LNCAP (cell line): ENCODE measurements at regions not wholly inside any gene's neighbourhood (a gene's known extent, or its start where the extent isn't known, plus 50 kb on each side); places are given as distances from the start of the nearest gene placed in this dataset.

Experiments used
- CTCF ChIP-seq: fragments of 450-650 bp; IDR thresholded peaks from 2 replicates; pipeline ENCODE4 v1.5.1; 2017; ENCODE audit warnings: mild to moderate bottlenecking

DNA sequence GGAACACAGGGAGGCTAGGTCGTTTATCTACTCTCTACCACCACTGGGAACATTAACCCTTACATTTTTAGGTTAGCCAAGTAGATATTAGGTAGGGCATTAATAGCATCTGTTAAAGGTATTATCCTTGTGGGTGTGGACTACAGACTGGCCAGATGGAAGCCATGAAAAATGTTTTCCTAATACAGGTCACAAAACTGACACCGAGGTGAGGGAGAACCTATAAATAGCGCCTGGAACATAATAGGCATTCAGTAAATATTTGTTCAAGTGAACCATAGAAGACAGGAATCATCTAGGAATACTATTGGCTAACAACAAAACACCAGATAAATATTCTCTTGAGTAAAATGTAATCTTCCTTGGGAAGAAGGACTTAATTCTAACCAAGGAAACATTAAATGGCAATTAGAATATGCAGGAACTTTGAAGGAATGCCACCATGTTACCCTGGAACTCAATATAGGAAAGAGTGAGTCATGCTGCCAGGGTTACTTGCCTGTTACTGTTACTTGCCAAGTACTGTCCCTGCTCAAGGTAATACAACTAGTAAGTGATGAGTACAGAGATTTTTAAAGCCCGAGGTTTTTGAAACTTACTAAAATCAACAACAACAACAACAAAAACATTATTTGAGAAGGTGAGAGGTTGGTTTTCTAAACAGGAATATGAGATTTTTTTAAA lies 79.0 kb downstream of the SOX3 start:
- no peak for TF ChIP-seq CTCF

DNA sequence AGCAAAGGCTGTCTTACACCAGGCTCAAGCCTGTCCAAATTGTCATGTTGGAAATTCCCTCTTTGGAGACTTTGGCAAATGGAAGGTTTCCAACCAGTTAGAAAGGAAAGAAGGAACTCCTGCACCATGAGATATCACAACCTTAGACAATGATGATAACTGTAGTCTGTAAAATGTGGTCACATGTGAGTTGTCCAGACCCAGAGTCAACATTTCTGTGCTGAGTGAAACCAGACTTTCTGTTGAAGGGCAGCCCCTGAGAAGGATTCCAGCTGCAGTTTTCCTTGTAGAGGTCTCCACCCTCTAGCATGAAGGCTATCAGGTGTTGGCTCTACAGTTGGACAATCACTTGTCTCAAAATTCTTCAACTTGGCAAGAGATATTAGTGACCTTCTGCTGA lies 82.4 kb downstream of the SOX3 start:
- TF ChIP-seq CTCF, result no peak

- TF ChIP-seq CTCF, result no peak
Measured at GRCh38 chrX:140393507-140393906, 111.4 kb downstream of the SOX3 start.

- TF ChIP-seq CTCF, result no peak
Measured at GRCh38 chrX:140391313-140391712, 113.6 kb downstream of the SOX3 start.

- TF ChIP-seq CTCF, result no peak
Measured at GRCh38 chrX:140389331-140389730, 115.5 kb downstream of the SOX3 start.

- TF ChIP-seq CTCF, result no peak
Measured at GRCh38 chrX:140362861-140363260, 142.0 kb downstream of the SOX3 start.

DNA sequence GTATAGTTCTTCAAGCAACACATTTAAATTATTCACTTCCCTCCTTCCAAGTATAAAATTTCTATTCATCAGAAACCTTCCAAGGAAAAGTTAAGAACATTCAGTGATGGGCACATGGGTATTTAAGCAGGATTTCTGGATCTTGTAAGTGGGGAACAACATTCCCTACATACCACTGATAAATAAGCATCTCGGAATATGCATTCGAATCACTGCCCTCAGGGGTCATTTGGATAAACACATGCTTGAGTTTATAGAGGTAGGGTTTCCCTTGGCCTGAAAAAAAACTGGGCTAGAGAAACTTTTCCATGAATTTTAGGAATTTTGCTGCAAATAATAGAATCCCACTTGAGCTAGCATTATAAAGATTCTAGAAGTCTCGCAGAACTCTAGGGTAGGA lies 143.9 kb downstream of the SOX3 start:
- no peak for TF ChIP-seq CTCF

DNA sequence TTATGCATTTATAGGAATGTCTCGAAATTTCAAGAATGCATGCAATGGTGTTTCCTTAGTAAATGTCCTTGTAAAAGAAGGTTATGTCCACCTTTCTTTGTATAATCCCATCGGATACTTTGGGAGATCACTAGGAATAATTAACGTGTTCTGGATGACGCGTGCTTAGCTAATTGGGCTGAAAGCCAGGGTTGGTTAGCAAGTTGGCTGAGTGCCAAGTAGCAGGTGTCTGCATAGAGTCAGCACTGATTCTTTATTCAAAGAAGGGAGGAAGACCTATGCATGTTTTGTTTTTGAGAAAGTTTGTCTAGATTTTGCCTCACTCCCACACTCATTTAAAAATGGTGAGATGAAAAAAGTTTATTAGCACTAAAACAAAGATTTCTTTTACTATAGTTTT lies 144.6 kb downstream of the SOX3 start:
- no peak for TF ChIP-seq CTCF
